Activated CD4-positive, alpha-beta T cell treated with anti-CD3 and anti-CD28 coated beads for 36 hours (primary cell): ENCODE measurements at regions not wholly inside any gene's neighbourhood (a gene's known extent, or its start where the extent isn't known, plus 50 kb on each side); places are given as distances from the start of the nearest gene placed in this dataset.

ENCODE experiments used
- ATAC-seq: fragments of 200-7000 bp; cut with Tn5 transposase; one replicate; pipeline ENCODE4 v1.10.0; 2021; ENCODE audit warnings: mild to moderate bottlenecking, moderate library complexity
- CTCF ChIA-PET: fragments of 350-600 bp; sonication (Branson Sonifier 250); formaldehyde crosslinking; loops from one replicate; lab custom pipeline; 2021; ENCODE audit warnings: antibody characterized with exemption; lab: Charles Lee
- POLR2A ChIA-PET: fragments of 350-600 bp; sonication (Branson Sonifier 250); formaldehyde crosslinking; loops from one replicate; lab custom pipeline; 2021; ENCODE audit warnings: antibody characterized with exemption, inconsistent platforms; lab: Charles Lee
- DNase-seq: peaks from one replicate; pipeline ENCODE4 v3.0.0-alpha.2; 2020
- H3K27ac Mint-ChIP-seq: one replicate; pipeline ENCODE4 v1.8.0; 2021; ENCODE audit warnings: mixed read lengths
- H3K27me3 Mint-ChIP-seq: one replicate; pipeline ENCODE4 v1.8.0; 2021; ENCODE audit warnings: mixed read lengths
- H3K36me3 Mint-ChIP-seq: one replicate; pipeline ENCODE4 v1.8.0; 2021; ENCODE audit warnings: low read depth, mixed read lengths
- H3K4me1 Mint-ChIP-seq: one replicate; pipeline ENCODE4 v1.8.0; 2021; ENCODE audit warnings: mixed read lengths
- H3K4me3 Mint-ChIP-seq: one replicate; pipeline ENCODE4 v1.8.0; 2021; ENCODE audit warnings: mild to moderate bottlenecking, moderate library complexity, mixed read lengths
- H3K9me3 Mint-ChIP-seq: one replicate; pipeline ENCODE4 v1.8.0; 2021; ENCODE audit warnings: low read depth, mixed read lengths
- intact Hi-C, 2 experiments: fragments of 100-400 bp; cut with DNase I in 1 of 2; cut with micrococcal nuclease in 1 of 2; formaldehyde crosslinking; loops; one replicate each; pipeline versions ENCODE4 v1.14.2 to v1.15.1; 2022 to 2024; cut with DNase I, micrococcal nuclease

GRCh38 chr16:47928008-47928407 lies 227.8 kb downstream of the ABCC12 start:
- Mint-ChIP-seq H3K36me3 (no peaks in the 10 kb centered on the region), H3K9me3 (no peaks in the 10 kb centered on the region), H3K27ac (no peak overlapping the region), H3K27me3 (peaks cover 4% of the 10 kb centered on the region), H3K4me3 (no peak overlapping the region), H3K4me1 (no peaks in the 10 kb centered on the region)
- ATAC-seq = no peak
- DNase-seq = peak; percentile 11
- CTCF ChIA-PET = no interaction called here
- intact Hi-C loops = no loop called here
- POLR2A ChIA-PET = no interaction called here

DNA sequence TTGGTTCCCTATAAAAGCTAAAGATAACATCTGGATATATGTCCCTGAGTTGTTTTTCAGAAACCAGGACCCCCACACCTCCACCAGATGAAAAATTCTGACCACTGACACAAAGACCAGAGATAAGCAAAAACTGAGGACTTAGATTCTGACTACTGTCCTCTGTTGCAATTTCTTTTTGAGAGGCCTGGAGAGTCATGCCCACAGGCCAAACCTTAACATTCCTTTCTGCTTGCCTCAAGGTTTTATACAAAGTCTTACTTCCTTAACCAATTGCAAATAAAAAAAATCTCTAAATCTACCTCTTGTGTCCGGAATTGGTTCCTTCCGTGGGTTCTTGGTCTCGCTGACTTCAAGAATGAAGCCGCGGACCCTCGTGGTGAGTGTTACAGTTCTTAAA lies 228.5 kb downstream of the ABCC12 start:
- intact Hi-C loops = no loop called here
- H3K4me1 Mint-ChIP-seq = no peaks in the 10 kb centered on the region
- H3K27ac Mint-ChIP-seq = no peak overlapping the region
- H3K4me3 Mint-ChIP-seq = no peak overlapping the region
- ChIA-PET CTCF (interaction anchor here (0.7 kb wide), 1 partner anchor 727 kb away, joined by 3 read pairs; no protein-coding TSS in a partner anchor), POLR2A (no interaction called here)
- H3K9me3 Mint-ChIP-seq = no peaks in the 10 kb centered on the region
- peaks cover 2% of the 10 kb centered on the region for H3K27me3 Mint-ChIP-seq
- no peaks in the 10 kb centered on the region for H3K36me3 Mint-ChIP-seq
- ATAC-seq (no peak), DNase-seq (no peak)

DNA sequence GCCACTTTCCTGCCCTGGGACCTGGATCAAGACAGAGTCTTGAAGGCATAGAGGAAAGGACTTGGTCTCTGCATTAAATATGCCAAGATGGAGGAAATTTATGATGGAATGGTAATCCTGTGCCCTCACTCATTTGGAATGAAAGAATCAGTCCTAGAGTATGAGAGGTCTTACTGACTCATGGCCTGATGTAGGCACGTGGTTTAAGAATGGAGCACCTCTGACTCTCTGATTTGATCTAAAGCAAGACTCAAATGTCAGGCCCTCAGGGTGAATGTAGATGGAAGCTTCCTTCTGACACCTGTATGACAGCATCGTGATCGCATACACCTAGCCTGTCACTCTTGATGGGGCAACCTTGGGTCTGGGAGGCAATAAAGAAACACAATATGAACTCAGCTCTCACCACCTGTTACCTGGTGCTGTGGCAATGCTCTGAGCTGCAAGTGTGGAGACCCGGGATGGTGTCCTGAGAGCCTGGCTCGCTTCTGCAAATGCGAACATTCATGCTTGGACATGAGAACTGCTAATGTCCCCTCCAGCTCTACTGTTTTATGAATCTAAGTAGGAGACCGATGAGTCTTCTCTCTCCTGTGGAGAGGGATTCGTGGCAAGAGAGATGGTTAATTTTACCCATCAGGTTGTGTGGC lies 229.9 kb downstream of the ABCC12 start:
- Mint-ChIP-seq H3K36me3 (no peaks in the 10 kb centered on the region), H3K4me1 (no peaks in the 10 kb centered on the region), H3K27ac (no peak overlapping the region), H3K9me3 (no peaks in the 10 kb centered on the region), H3K4me3 (no peak overlapping the region), H3K27me3 (peaks cover 2% of the 10 kb centered on the region)
- ATAC-seq = no peak
- CTCF ChIA-PET = no interaction called here
- POLR2A ChIA-PET = no interaction called here
- DNase-seq = no peak
- intact Hi-C loops = no loop called here

DNA sequence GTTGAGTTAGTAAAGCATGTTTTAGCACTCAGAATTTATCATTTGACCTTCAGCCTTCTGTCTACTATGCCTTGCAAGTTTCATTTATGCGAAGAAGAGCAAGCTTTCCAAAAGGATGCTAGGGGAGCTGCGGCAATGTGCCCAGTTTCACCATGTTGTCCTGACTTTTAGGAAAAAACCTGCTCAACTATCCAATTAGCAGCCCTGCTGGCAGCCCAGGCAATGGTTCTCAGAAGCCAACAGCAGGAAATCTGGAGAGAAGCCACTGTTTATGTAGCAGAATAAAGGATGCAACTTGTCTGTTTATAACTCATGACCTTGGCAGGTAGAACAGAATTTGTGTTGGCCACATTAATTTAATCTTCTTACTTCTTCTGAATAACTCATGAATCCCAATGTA lies 230.8 kb downstream of the ABCC12 start:
- no peak for ATAC-seq
- H3K27me3 Mint-ChIP-seq = peaks cover 2% of the 10 kb centered on the region
- intact Hi-C loops = no loop called here
- no peak for DNase-seq
- no peaks in the 10 kb centered on the region for H3K36me3 Mint-ChIP-seq
- H3K4me1 Mint-ChIP-seq = no peaks in the 10 kb centered on the region
- ChIA-PET POLR2A (no interaction called here), CTCF (no interaction called here)
- H3K27ac Mint-ChIP-seq = no peak overlapping the region
- no peak overlapping the region for H3K4me3 Mint-ChIP-seq
- no peaks in the 10 kb centered on the region for H3K9me3 Mint-ChIP-seq

GRCh38 chr16:47921535-47921934 lies 234.3 kb downstream of the ABCC12 start:
- no peaks in the 10 kb centered on the region for H3K36me3 Mint-ChIP-seq
- intact Hi-C loops = no loop called here
- no peak for ATAC-seq
- H3K9me3 Mint-ChIP-seq = no peaks in the 10 kb centered on the region
- no peak overlapping the region for H3K4me3 Mint-ChIP-seq
- CTCF ChIA-PET = no interaction called here
- peaks cover 2% of the 10 kb centered on the region for H3K27me3 Mint-ChIP-seq
- no peaks in the 10 kb centered on the region for H3K4me1 Mint-ChIP-seq
- POLR2A ChIA-PET = no interaction called here
- no peak overlapping the region for H3K27ac Mint-ChIP-seq
- no peak for DNase-seq

GRCh38 chr16:47920709-47921108 lies 235.1 kb downstream of the ABCC12 start:
- DNase-seq = no peak
- CTCF ChIA-PET = no interaction called here
- POLR2A ChIA-PET = no interaction called here
- Mint-ChIP-seq H3K36me3 (no peaks in the 10 kb centered on the region), H3K9me3 (no peaks in the 10 kb centered on the region), H3K27me3 (peaks cover 2% of the 10 kb centered on the region), H3K4me3 (no peak overlapping the region), H3K4me1 (no peaks in the 10 kb centered on the region), H3K27ac (no peak overlapping the region)
- no peak for ATAC-seq
- intact Hi-C loops = no loop called here

- H3K9me3 Mint-ChIP-seq = no peaks in the 10 kb centered on the region
- CTCF ChIA-PET = interaction anchor here (0.7 kb wide), 1 partner anchor 456 kb away, joined by 3 read pairs; the partner anchor contains the start of genes ITFG1 and PHKB
- no peaks in the 10 kb centered on the region for H3K4me1 Mint-ChIP-seq
- POLR2A ChIA-PET = no interaction called here
- ATAC-seq = no peak
- no peak overlapping the region for H3K27ac Mint-ChIP-seq
- no peaks in the 10 kb centered on the region for H3K36me3 Mint-ChIP-seq
- H3K27me3 Mint-ChIP-seq = no peaks in the 10 kb centered on the region
- intact Hi-C loops = no loop called here
- no peak overlapping the region for H3K4me3 Mint-ChIP-seq
- no peak for DNase-seq
These were observed 238.7 kb downstream of the ABCC12 start for GRCh38 chr16:47917118-47917517.

DNA sequence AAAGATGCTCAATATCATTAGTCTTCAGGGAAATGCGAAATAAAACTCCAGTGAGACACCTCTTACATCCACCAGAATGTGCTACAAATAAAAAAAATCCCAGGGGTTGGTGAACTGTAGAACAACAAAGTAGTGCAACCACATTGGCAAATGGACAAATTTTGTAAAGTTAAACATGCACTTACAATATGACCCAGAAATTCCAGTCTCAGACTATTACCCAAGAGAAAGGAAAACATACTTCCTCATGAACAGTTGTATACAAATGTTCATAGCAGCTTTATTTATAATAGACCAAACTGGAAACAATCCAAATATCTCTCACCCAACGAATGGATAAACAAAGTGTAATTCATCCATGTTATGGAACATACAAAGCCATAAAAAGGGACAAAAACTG lies 239.5 kb downstream of the ABCC12 start:
- Mint-ChIP-seq H3K36me3 (no peaks in the 10 kb centered on the region), H3K4me1 (no peaks in the 10 kb centered on the region), H3K9me3 (no peaks in the 10 kb centered on the region), H3K27ac (no peak overlapping the region), H3K27me3 (no peaks in the 10 kb centered on the region), H3K4me3 (no peak overlapping the region)
- CTCF ChIA-PET = no interaction called here
- intact Hi-C loops = no loop called here
- ATAC-seq (no peak), DNase-seq (no peak)
- POLR2A ChIA-PET = no interaction called here

- H3K4me3 Mint-ChIP-seq = no peak overlapping the region
These were observed 248.7 kb downstream of the ABCC12 start for GRCh38 chr16:47907109-47907508.

DNA sequence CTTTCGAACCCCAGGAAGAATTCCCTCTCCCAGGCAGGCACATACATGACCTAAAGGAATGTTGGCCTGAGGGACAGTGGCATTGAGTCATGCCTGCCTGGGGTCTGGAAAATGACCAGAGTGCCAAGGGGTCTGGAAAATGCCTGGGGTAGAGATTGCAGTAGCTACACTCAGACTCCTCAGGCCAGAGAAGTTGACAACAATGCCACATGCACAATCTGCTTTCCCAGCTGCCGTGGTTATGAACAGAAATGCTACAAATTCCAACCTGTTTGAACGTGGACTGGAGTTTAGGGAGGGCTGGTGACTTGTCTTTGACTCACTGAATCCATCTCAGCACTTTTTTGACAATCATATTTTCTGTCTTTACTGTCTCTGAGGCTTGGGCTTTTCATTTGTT lies 250.0 kb downstream of the ABCC12 start:
- DNase-seq (no peak), ATAC-seq (no peak)
- Mint-ChIP-seq H3K4me1 (no peaks in the 10 kb centered on the region), H3K4me3 (no peak overlapping the region), H3K27ac (no peak overlapping the region), H3K36me3 (no peaks in the 10 kb centered on the region), H3K27me3 (no peaks in the 10 kb centered on the region), H3K9me3 (peaks cover 3% of the 10 kb centered on the region)
- intact Hi-C loops = no loop called here
- POLR2A ChIA-PET = no interaction called here
- CTCF ChIA-PET = no interaction called here

More at GRCh38 chr16:47907109-47907508, 248.7 kb downstream of the ABCC12 start:
- CTCF ChIA-PET = no interaction called here
- Mint-ChIP-seq H3K27ac (no peak overlapping the region), H3K9me3 (peaks cover 2% of the 10 kb centered on the region), H3K36me3 (no peaks in the 10 kb centered on the region), H3K4me1 (no peaks in the 10 kb centered on the region), H3K27me3 (no peaks in the 10 kb centered on the region)
- intact Hi-C loops = no loop called here
- ATAC-seq (no peak), DNase-seq (no peak)
- POLR2A ChIA-PET = no interaction called here

- DNase-seq = no peak
- ChIA-PET POLR2A (no interaction called here), CTCF (no interaction called here)
- no peaks in the 10 kb centered on the region for H3K36me3 Mint-ChIP-seq
- no peaks in the 10 kb centered on the region for H3K4me1 Mint-ChIP-seq
- no peaks in the 10 kb centered on the region for H3K27me3 Mint-ChIP-seq
- peaks cover 3% of the 10 kb centered on the region for H3K9me3 Mint-ChIP-seq
- no peak for ATAC-seq
- intact Hi-C loops = no loop called here
- no peak overlapping the region for H3K4me3 Mint-ChIP-seq
- H3K27ac Mint-ChIP-seq = no peak overlapping the region
These were observed 251.1 kb downstream of the ABCC12 start for GRCh38 chr16:47904691-47905090.

- H3K4me1 Mint-ChIP-seq = no peaks in the 10 kb centered on the region
- H3K27me3 Mint-ChIP-seq = no peaks in the 10 kb centered on the region
- ChIA-PET CTCF (no interaction called here), POLR2A (no interaction called here)
- H3K36me3 Mint-ChIP-seq = no peaks in the 10 kb centered on the region
- H3K4me3 Mint-ChIP-seq = no peak overlapping the region
- DNase-seq (no peak), ATAC-seq (no peak)
- H3K27ac Mint-ChIP-seq = no peak overlapping the region
- H3K9me3 Mint-ChIP-seq = peaks cover 7% of the 10 kb centered on the region
- intact Hi-C loops = no loop called here
These were observed 252.3 kb downstream of the ABCC12 start for GRCh38 chr16:47903470-47903869.
